Activated T-helper 9 cell treated with anti-CD3 and anti-CD28 coated beads, Interleukin-2, amount 50 U/mL, for 16 hours (primary cell): ENCODE measurements at regions not wholly inside any gene's neighbourhood (a gene's known extent, or its start where the extent isn't known, plus 50 kb on each side); places are given as distances from the start of the nearest gene placed in this dataset.
"Not testable (repeated sequence)": the region's sequence is repeated elsewhere in the genome, so short reads cannot be mapped to it uniquely, and the experiment has no call there.

Source experiments
- DNase-seq: peaks from one replicate; pipeline ENCODE4 v3.0.0-alpha.2; 2020; ENCODE audit warnings: low read depth

DNA sequence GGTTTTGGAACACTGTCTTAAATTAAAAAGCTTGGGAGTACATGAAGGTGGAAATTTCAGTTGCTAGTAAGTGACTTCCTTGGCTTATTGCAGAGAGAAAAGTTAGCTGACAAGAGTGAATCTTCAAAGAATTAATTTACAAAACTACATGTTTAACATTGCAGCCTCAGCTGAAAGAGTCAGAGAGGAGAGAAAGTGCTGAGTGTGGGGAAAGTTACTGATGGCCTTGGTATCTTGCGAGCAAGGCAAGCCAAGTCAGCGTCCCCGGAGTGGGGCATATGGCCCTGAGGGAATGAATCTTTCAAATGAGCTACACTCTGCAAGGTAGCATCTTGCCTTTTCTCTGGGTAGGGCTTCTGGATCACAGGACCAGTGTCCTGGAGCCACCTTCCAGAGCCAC, 131.3 kb downstream of the LPIN1 start:
- no peak for DNase-seq

DNA sequence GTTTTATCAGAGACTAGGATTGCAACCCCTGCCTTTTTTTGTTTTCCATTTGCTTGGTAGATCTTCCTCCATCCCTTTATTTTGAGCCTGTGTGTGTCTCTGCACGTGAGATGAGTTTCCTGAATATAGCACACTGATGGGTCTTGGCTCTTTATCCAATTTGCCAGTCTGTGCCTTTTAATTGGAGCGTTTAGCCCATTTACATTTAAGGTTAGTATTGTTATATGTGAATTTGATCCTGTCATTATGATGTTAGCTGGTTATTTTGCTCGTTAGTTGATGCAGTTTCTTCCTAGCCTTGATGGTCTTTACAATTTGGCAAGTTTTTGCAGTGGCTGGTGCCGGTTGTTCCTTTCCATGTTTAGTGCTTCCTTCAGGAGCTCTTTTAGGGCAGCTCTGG, 138.8 kb downstream of the LPIN1 start:
- DNase-seq: not testable (repeated sequence)

DNA sequence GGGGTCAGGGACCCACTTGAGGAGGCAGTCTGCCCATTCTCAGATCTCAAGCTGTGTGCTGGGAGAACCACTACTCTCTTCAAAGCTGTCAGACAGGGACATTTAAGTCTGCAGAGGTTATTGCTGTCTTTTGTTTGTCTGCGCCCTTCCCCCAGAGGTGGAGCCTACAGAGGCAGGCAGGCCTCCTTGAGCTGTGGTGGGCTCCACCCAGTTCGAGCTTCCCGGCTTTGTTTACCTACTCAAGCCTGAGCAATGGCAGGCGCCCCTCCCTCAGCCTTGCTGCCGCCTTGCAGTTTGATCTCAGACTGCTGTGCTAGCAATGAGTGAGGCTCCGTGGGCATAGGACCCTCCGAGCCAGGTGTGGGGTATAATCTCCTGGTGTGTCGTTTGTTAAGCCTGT, 140.5 kb downstream of the LPIN1 start:
- DNase-seq: not testable (repeated sequence)

DNA sequence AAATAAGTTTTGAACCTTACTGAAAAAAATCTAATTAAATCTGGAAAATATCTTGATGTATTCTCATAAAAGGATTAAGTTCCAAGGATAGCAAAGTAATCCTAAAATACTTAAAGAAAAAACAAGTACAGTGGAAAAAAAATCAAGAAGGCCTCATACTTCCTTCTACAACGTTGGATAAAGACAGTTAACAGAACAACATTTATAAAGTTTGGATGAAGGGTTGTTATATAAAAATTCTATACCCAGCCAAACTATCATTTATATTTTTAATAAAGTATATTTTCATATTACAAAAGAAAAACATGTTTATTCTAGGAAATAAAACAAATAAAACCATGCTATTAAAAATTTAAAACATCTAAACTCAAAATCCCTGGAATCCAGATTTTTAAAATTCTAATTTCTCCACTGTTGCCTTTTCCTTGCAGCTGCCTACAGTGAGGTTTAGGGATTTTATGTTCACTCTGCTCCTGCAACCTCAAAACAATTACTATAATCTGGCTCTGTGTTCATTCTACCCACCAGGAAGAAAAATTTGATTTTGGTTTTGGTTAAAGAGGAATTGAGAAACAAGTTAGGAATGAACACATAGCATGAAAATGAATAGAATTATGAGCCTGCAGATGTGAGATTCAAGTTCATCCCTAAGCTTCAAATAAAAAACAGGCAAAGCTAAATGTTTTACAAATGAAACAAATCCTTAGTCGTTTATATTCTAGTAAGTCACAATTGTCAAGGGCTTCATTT, 142.8 kb downstream of the LPIN1 start:
- no peak for DNase-seq

DNA sequence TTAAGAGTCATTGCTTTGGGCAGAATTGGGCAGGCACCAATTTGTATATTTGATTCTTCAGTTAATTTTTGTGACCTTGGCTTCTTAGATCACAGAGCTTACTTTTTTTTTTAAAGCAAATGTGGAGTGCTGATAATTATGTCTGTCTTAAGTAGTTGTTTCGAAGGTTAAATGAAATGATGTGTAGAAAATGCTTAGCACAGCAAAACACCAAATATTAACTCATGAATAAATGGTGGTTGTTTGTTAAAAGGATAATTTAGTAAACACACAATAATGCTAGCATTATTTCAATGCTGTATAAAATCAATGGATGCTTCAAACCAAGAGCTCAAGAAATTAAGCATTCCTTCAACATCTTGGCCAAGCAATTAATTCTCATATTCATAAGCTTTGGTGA, 143.4 kb downstream of the LPIN1 start:
- no peak for DNase-seq

DNA sequence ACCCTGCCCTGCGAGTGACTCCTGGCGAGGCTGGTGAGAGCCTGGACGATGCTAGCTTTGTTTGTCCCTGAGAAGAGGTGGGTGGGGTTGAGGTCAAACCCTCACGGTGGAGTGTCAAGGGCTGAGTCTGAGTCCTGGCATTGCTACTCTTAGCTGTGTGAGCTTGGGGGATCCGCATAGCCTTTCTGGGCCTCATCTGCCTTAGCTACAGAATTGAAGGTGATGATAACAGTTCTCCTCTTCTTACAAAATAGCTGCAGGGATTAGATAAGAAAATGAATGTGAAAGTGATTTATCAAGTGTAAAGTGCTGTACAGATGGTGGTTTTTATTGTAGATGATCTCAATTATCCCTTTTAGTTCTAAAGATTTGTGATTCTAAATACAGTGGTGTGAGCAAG, 144.6 kb downstream of the LPIN1 start:
- no peak for DNase-seq

DNA sequence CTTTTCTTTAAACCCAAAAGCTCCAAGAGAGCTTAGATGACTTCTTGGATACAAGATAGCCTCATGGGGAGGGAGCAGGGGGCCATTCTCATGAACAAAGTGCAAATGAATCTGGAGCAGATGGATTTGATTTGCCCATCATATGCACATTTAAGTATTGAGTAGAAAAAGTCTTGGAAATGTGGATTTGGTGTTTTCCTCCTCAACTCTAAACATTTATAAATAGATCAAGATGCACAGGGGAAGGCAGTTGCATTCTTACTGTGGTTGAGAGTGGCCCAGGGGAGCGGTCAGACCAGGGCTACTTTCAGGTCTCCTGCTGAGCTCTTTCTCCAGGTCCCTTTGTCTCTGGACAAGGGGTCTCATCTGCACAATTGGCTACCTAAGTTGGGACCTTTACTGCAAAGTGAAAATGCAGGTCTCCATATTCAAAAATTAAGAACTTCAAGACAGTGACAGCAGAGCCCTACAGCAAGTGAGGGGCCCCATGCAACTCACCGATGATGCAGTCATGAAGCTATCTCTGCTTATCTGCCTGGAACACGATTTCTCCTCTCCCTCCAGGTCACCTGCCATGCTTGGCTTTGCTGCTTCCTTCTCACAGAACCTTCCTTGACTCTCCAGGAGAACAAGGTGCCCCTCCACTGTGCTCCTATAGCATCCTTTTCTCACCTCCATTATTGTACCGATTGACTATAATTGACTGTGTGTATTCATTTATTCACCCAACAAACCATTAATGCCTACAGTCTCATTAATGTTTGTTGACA, 145.4 kb downstream of the LPIN1 start:
- no peak for DNase-seq

DNA sequence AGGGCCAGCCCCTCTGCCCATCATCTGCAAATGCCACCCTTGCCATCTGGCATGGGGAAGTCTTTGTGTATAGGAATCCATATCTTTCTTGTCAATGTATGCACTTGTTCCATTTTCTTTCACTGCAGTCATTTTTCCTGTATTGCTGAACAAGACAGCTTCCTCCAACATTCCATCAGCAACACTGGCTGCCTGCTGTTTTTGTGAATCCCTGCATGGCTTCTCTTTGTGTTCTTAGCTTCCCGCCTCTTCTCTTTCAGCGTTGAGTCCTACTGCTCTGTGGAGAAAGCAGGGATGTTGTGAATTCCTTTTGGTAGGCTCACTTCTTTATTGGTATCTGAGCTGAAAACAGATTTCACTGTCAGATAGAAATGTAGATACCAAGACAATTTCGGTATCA, 150.0 kb downstream of the LPIN1 start:
- DNase-seq: no peak

DNA sequence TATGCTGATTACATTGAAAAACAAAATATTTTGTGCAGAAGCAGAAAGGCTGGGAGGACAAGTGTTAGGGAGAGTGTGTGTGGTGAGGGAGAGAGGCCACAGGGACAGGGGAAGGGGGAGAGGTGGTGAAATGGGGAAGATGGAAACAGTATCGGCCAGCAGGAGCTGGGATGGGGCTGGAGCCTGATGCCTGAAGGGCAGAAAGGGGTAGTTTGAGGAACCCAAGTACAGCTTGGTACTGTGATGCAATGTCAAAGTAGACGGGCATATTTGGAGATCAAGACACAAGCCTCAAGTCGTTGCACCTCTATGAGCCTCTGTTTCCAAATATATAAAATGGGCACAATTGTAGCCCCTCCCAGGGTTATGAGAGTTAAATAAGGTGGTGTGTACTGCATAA, 152.1 kb downstream of the LPIN1 start:
- no peak for DNase-seq

DNA sequence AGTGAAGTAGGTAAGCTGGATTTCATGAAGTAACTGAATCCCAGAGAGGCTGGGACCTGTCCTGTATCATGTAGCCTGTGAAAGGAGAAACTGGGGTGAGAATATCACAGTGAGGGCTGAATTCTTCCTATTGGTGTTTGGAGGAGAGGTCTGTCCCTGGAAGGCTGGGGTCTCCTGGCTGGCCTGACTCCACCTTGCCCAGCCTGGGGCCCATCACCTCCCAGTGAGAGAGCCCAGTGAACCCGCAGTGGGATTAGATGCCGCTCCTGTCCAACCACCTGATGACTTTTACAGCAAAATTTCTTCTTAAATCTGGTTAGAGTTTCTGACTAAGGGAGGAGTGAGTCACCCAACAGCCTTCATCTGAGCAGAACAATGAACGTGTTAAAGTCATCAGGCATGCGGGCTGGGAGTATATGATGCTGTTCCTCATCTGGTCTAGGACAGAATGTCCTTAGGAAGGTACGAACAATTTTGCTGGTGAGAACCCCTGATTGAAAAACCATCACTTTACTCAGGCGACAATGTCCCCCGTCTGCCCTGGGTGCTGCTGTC, 152.9 kb downstream of the LPIN1 start:
- DNase-seq: no peak

DNA sequence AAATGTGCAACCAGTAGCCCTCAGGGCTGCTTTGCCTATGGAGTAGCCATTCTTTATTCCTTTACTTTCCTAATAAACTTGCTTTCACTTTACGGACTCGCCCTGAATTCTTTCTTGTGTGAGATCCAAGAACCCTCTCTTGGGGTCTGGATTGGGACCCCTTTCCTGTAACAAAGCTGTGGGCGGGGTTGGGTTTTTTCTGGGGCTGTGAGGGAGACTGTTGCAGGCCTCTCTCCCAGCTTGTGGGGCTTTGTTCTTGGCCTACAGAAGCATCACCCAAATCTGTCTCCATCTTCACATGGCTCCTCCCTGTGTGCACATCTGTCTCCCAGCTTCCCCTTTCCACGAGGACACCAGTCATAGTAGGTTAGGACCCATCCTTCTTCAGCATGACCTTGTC, 154.5 kb downstream of the LPIN1 start:
- not testable (repeated sequence) for DNase-seq

DNA sequence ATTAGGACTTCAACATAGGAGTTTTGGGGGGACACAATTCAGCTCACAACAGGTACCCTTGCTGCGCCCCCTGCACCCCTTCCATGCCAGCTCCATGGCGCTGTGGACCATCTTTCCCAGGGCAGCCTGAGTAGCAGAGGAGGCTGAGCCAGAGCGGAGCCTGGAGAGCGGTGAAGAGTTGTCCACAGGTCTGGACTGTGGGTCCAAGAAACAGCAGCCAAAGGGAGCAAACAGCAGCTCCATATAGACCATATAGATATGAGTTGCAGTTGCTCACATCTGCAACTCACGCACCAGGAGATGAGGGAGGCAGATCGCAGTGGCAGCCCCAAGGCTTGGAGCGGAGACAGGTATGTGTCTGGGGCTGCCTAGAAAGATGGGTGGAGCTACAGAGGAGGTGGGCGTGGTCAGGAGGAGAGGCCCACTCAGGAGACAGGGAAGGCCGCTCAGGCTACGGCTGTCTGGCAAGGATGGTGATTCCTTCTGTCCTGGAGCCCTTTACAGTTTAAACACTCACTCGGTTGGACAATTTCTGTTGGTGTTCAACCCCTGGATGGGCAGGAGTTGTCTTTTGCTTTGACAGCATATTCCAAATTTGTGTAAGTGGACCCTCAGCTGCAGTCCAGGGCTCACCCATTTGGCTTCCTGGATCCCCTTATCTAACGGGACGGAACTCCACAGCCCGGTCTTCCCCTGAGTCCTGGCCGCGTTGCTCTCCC, 155.1 kb downstream of the LPIN1 start:
- DNase-seq: no peak

DNA sequence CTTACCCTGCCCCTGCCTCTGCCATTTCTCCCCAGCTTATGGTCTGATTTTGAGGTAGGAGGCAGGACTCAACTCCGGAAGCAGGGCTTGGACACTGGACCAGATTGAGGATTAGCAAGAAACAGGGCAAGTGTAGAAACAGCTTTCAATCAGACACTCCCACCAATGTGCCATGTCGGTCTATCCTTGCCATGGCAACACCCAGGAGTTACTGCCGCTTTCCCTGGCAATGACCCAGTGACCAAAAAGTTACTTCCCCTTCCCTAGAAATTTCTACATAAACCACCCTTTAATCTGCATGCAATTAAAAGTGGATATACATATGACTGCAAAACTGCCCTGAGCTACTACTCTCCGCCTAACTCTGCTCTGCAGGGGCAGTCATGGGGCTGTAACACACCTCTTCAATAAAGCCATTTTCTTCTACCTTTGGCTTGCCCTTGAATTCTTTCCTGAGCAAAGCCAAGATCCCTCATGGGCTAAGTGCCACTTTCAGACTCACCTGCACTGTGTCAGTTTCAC, 156.7 kb downstream of the LPIN1 start:
- no peak for DNase-seq

DNA sequence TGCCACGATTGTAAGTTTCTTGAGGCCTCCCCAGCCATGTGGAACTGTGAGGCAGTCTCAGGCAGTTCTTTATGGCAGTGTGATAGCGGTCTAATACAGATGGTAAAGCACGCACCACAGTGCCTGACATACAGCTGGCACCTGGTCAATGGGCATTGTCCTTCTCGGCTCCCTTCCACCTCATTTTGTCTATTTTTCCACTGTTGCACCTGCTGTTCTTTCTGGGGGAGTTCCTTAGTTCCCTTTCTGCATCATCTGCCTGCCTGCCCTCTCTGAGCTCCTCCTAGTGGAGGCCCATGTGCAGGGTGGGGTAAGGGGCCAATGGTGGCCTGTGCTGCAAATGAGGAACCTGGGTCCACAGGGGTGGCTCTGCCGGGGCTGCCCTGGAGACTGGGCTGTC, 157.6 kb downstream of the LPIN1 start:
- DNase-seq: no peak

DNA sequence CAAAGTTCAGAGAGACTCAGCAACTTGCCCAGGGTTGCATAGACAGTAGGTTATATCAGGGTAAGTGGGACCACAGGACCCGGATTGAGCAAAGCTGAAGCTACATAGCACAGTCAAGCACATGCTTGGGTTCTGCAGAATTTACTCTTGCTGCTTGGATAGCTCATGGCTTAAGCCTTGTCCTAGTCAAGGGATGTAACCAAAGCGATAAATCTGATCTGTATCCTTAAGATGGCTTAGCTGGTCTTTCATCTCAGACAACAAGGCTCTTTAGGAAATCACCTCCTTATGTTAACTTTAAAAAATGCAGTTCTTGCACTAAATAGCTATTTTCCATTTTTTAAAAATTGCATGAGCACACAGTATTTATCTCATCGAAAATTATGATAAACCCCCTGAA, 158.5 kb downstream of the LPIN1 start:
- no peak for DNase-seq

DNA sequence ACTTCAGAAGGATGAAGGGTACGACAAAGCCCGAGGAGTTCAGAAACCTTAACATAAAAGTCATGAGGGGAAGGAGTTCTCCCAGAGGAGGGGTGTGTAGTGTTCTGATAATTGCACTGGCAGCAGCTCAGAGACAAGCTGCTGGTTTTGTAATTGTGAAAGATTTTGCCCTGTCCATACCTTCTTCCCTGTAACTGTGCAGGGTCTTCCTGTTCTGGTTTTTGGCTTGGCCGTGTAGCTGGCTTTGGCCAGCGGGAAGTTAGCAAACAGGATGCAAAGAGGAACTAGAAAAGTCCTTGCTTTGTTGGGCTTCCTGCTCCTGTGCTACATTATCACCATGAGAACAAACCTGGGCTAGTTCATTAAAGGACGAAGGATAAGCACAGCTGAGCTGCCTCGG, 160.8 kb downstream of the LPIN1 start:
- no peak for DNase-seq

DNA sequence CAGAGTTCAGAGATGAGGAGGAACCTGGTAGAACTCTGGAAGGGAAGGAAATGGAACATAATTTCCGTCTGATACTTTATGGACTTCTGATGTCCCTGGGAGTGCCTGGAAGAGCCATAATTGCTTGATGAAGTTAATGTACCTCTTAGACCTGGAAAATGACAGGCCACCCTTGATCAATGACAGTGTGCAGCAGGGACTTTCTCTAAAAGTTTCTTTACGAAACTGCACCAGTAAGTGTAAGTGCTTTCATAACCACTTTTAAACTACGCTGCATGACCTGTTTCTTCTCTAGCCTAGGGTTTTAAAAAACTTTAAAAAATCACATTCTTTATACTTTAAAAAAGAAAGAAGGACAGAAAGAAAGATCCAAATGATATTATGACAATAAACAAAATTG, 164.5 kb downstream of the LPIN1 start:
- no peak for DNase-seq

DNA sequence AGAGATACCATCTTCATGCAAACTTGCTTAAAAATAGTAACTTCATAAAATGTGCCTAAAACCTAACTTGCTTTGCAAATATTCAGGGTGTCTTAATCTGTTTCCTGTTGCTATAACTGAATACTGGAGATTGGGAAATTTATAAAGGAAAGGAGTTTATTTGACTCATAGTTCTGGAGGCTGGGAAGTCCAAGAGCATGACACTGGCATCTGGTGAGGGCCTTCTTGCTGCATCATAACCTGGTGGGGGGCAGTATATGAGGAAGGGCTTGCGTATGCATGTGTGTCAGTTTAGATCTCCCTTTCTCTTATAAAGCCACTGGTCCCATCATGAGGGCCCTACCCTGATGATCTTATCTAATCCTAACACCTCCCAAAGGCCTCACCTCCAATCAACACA, 166.5 kb downstream of the LPIN1 start:
- DNase-seq: no peak

DNA sequence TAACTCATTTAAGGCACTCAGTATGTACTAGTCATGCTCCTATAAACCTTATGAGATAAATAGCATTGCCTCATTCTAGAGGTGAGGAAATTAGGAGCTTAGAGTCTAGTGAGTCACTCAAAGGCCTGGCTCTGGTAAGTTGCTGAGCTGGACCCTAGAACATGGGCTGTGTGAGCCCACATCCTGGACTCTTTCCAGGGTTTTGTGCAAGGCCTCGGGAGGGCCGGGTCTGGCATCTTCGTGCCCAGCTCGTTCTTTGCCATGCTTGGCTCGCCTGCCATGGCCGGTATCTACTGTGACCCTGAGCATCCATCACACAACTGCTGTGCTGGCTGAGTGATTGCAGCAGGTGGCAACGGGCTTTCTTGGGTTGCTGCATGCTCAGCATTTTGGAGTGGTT, 168.0 kb downstream of the LPIN1 start:
- no peak for DNase-seq

DNA sequence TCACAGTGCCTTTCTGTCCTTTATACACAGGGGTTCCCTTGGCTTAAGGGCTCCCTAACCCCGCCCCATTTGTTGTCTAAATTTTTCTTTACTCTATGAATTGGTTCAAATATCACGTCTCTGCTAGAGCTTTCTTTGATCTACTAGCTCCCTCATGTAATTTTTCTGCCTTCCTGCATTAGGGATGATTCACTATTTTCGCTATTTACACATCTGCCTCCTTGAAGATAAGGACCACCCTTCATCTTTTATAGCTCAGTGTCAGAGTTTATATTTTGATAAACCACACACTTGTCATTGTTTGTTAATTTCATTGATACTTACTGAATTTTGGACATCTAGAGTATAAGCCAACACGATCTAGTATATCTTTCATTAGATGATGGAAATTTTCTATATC, 169.2 kb downstream of the LPIN1 start:
- no peak for DNase-seq

DNA sequence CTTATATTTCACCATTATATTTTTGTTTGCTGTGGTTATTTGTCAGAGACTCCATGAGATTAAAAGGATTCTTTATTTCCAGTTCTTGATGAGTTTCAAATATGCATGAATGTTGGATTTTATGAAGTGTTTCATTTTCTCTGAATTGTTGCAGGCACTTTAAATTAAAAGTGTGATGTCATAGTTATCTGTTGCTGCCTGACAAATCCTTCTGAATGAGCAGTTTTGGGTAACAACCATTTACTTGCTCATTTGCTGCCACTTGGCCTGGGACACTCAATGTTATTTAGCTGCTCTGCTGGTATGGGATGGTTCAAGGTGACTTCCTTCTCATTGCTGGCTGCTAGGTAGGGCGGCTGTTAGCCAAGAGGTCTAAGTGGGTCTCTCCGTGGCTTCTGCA, 173.5 kb downstream of the LPIN1 start:
- no peak for DNase-seq

DNA sequence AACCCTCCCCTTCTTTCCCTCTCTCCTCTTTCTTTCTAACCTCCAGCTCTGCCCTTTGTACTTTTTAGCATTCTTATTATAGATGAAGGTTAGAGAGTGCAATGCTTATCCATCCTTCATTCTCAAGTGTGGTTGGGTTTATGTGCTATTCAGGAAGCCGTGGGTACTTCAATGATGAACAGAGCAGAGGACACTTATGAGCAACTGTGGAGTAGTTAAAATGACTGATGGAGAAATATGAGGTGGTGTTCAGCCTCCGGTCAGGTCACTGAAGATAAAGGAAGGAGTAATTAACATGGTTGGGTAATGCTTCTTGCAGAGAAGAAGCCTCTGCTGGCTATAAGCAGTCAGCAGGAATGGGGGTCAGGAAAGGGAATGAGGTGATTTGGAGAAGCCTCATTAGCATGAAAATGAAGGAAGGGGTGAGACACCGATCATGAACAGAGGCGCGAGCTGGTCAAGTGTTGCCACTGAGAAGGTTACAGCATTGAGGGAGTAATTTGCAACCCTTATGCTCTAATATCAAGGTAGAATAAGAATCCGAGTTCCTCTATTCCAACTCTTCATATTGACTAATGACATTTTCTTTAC, 174.7 kb downstream of the LPIN1 start:
- no peak for DNase-seq
